KMS-11 (cell line): ENCODE measurements at regions not wholly inside any gene's neighbourhood (a gene's known extent, or its start where the extent isn't known, plus 50 kb on each side); places are given as distances from the start of the nearest gene placed in this dataset.

Experiments used
- H2AFZ ChIP-seq: fragments of 200-600 bp; sonication (generic); 2 replicates; pipeline ENCODE4 v1.6.1; 2016; ENCODE audit warnings: antibody characterized with exemption, mixed run types, low read depth
- H3K27ac ChIP-seq: fragments of 200-600 bp; sonication (generic); 2 replicates; pipeline ENCODE4 v1.6.1; 2016; ENCODE audit warnings: mild to moderate bottlenecking, mixed run types
- H3K27me3 ChIP-seq: fragments of 200-600 bp; sonication (generic); 2 replicates; pipeline ENCODE4 v1.6.1; 2017; ENCODE audit warnings: mild to moderate bottlenecking, low read depth, mixed run types, moderate library complexity; ENCODE audit not compliant: insufficient read depth
- H3K36me3 ChIP-seq: fragments of 200-600 bp; sonication (generic); 2 replicates; pipeline ENCODE4 v1.6.1; 2017; ENCODE audit warnings: mild to moderate bottlenecking, mixed run types; ENCODE audit not compliant: insufficient read depth
- H3K4me1 ChIP-seq: fragments of 200-600 bp; sonication (generic); 2 replicates; pipeline ENCODE4 v1.6.1; 2016; ENCODE audit warnings: mild to moderate bottlenecking, low read depth, mixed run types; ENCODE audit not compliant: poor library complexity, severe bottlenecking
- H3K4me2 ChIP-seq: fragments of 200-600 bp; sonication (generic); 2 replicates; pipeline ENCODE4 v1.7.0; 2016; ENCODE audit warnings: mild to moderate bottlenecking, mixed run types
- H3K4me3 ChIP-seq: fragments of 200-600 bp; sonication (generic); IDR thresholded peaks from 2 replicates; pipeline ENCODE4 v1.6.1; 2017; ENCODE audit warnings: low read depth, low read length, mixed read lengths; ENCODE audit not compliant: insufficient read depth
- H3K79me2 ChIP-seq: fragments of 200-600 bp; sonication (generic); 2 replicates; pipeline ENCODE4 v1.6.1; 2016; ENCODE audit warnings: low read depth, mixed run types; ENCODE audit not compliant: insufficient read depth
- H3K9ac ChIP-seq: fragments of 200-600 bp; sonication (generic); 2 replicates; pipeline ENCODE4 v1.6.1; 2016; ENCODE audit warnings: mild to moderate bottlenecking, mixed run types
- H4K20me1 ChIP-seq: fragments of 200-600 bp; sonication (generic); 2 replicates; pipeline ENCODE4 v1.6.1; 2016; ENCODE audit warnings: mild to moderate bottlenecking, mixed run types; ENCODE audit not compliant: insufficient read depth
- TF ChIP-seq, protein P1 (sequence below): fragments of 200-600 bp; sonication (generic); conservative IDR thresholded peaks from 2 replicates; pipeline ENCODE4 v1.6.1; 2017; ENCODE audit warnings: low read depth, mild to moderate bottlenecking, antibody characterized with exemption, low read length, moderate library complexity, mixed read lengths

GRCh38 chr7:8922726-8923125, 489.3 kb downstream of the NXPH1 start:
- Histone ChIP-seq H4K20me1 (no peaks in the 10 kb centered on the region), H3K79me2 (no peaks in the 10 kb centered on the region), H3K27me3 (no peaks in the 10 kb centered on the region), H2AFZ (no peak overlapping the region), H3K4me2 (no peak overlapping the region), H3K36me3 (no peaks in the 10 kb centered on the region), H3K4me1 (no peaks in the 10 kb centered on the region), H3K27ac (no peak overlapping the region), H3K4me3 (no peak overlapping the region), H3K9ac (no peak overlapping the region)
- TF ChIP-seq, protein P1, sequence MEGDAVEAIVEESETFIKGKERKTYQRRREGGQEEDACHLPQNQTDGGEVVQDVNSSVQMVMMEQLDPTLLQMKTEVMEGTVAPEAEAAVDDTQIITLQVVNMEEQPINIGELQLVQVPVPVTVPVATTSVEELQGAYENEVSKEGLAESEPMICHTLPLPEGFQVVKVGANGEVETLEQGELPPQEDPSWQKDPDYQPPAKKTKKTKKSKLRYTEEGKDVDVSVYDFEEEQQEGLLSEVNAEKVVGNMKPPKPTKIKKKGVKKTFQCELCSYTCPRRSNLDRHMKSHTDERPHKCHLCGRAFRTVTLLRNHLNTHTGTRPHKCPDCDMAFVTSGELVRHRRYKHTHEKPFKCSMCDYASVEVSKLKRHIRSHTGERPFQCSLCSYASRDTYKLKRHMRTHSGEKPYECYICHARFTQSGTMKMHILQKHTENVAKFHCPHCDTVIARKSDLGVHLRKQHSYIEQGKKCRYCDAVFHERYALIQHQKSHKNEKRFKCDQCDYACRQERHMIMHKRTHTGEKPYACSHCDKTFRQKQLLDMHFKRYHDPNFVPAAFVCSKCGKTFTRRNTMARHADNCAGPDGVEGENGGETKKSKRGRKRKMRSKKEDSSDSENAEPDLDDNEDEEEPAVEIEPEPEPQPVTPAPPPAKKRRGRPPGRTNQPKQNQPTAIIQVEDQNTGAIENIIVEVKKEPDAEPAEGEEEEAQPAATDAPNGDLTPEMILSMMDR, result no peak

GRCh38 chr7:8923164-8923806, 489.9 kb downstream of the NXPH1 start:
- Histone ChIP-seq H2AFZ (no peak overlapping the region), H3K79me2 (no peaks in the 10 kb centered on the region), H3K4me1 (no peaks in the 10 kb centered on the region), H3K4me3 (no peak overlapping the region), H4K20me1 (no peaks in the 10 kb centered on the region), H3K27me3 (no peaks in the 10 kb centered on the region), H3K9ac (no peak overlapping the region), H3K4me2 (no peak overlapping the region), H3K27ac (no peak overlapping the region), H3K36me3 (no peaks in the 10 kb centered on the region)
- TF ChIP-seq, protein P1, result no peak

GRCh38 chr7:8931906-8932646, 498.7 kb downstream of the NXPH1 start:
- no peaks in the 10 kb centered on the region for H3K36me3 ChIP-seq
- no peaks in the 10 kb centered on the region for H3K27me3 ChIP-seq
- no peaks in the 10 kb centered on the region for H4K20me1 ChIP-seq
- H3K4me1 ChIP-seq, result no peaks in the 10 kb centered on the region
- H2AFZ ChIP-seq, result no peak overlapping the region
- H3K79me2 ChIP-seq, result no peaks in the 10 kb centered on the region
- no peak overlapping the region for H3K9ac ChIP-seq
- H3K4me3 ChIP-seq, result no peak overlapping the region
- TF ChIP-seq, protein P1, result no peak
- no peak overlapping the region for H3K27ac ChIP-seq
- no peak overlapping the region for H3K4me2 ChIP-seq

GRCh38 chr7:8932751-8933150, 499.3 kb downstream of the NXPH1 start:
- Histone ChIP-seq H3K4me3 (no peak overlapping the region), H3K4me1 (no peaks in the 10 kb centered on the region), H3K9ac (no peak overlapping the region), H2AFZ (no peak overlapping the region), H3K27me3 (no peaks in the 10 kb centered on the region), H3K4me2 (no peak overlapping the region), H3K27ac (no peak overlapping the region), H3K36me3 (no peaks in the 10 kb centered on the region), H4K20me1 (no peaks in the 10 kb centered on the region), H3K79me2 (no peaks in the 10 kb centered on the region)
- TF ChIP-seq, protein P1, result no peak
